GM18517 (cell line): ENCODE measurements at regions not wholly inside any gene's neighbourhood (a gene's known extent, or its start where the extent isn't known, plus 50 kb on each side); places are given as distances from the start of the nearest gene placed in this dataset.
"Not testable (repeated sequence)": the region's sequence is repeated elsewhere in the genome, so short reads cannot be mapped to it uniquely, and the experiment has no call there.

Source experiments
- ATAC-seq: cut with Tn5 transposase; IDR thresholded peaks from one replicate; pipeline ENCODE4 v1.9.1; 2021; ENCODE audit warnings: mild to moderate bottlenecking, moderate library complexity; ENCODE audit not compliant: unreplicated experiment

- ATAC-seq: no peak
Measured at GRCh38 chr14:86363047-86363446, 833.1 kb downstream of the FLRT2 start.

GRCh38 chr14:86357876-86358275 is 827.9 kb downstream of the FLRT2 start:
- ATAC-seq: no peak

- no peak for ATAC-seq
Measured at GRCh38 chr14:86357119-86357518, 827.2 kb downstream of the FLRT2 start.

- ATAC-seq: no peak
Measured at GRCh38 chr14:86346818-86347384, 817.0 kb downstream of the FLRT2 start.

- ATAC-seq: no peak
Measured at GRCh38 chr14:86334355-86334754, 804.4 kb downstream of the FLRT2 start.

- no peak for ATAC-seq
Measured at GRCh38 chr14:86333493-86333892, 803.5 kb downstream of the FLRT2 start.

- no peak for ATAC-seq
Measured at GRCh38 chr14:86331341-86331740, 801.4 kb downstream of the FLRT2 start.

- no peak for ATAC-seq
Measured at GRCh38 chr14:86321151-86321550, 791.2 kb downstream of the FLRT2 start.

GRCh38 chr14:86312154-86312665 is 782.3 kb downstream of the FLRT2 start:
- ATAC-seq: not testable (repeated sequence)

- no peak for ATAC-seq
Measured at GRCh38 chr14:86311151-86311550, 781.2 kb downstream of the FLRT2 start.

- ATAC-seq: no peak
Measured at GRCh38 chr14:86310611-86311010, 780.7 kb downstream of the FLRT2 start.

- ATAC-seq: no peak
Measured at GRCh38 chr14:86310148-86310547, 780.2 kb downstream of the FLRT2 start.

- ATAC-seq: no peak
Measured at GRCh38 chr14:86305058-86305457, 775.1 kb downstream of the FLRT2 start.

- ATAC-seq: no peak
Measured at GRCh38 chr14:86299994-86300393, 770.0 kb downstream of the FLRT2 start.

GRCh38 chr14:86296173-86296572 is 766.2 kb downstream of the FLRT2 start:
- ATAC-seq: no peak

GRCh38 chr14:86288336-86288735 is 758.4 kb downstream of the FLRT2 start:
- no peak for ATAC-seq

- no peak for ATAC-seq
Measured at GRCh38 chr14:86279405-86279804, 749.5 kb downstream of the FLRT2 start.

- no peak for ATAC-seq
Measured at GRCh38 chr14:86257973-86258372, 728.0 kb downstream of the FLRT2 start.

GRCh38 chr14:86243158-86243557 is 713.2 kb downstream of the FLRT2 start:
- ATAC-seq: no peak

GRCh38 chr14:86237733-86238132 is 707.8 kb downstream of the FLRT2 start:
- ATAC-seq: no peak

GRCh38 chr14:86221755-86222154 is 691.8 kb downstream of the FLRT2 start:
- ATAC-seq: no peak

GRCh38 chr14:86221000-86221399 is 691.1 kb downstream of the FLRT2 start:
- ATAC-seq: no peak

GRCh38 chr14:86217523-86217922 is 687.6 kb downstream of the FLRT2 start:
- ATAC-seq: no peak
